ENCODE measurements at regions not wholly inside any gene's neighbourhood (a gene's known extent, or its start where the extent isn't known, plus 50 kb on each side); places are given as distances from the start of the nearest gene placed in this dataset.

- DNase-seq (ENCODE audit: low spot score): no peak
- intact Hi-C loops (cut with micrococcal nuclease): no loop called here
- H3K27me3 Mint-ChIP-seq (ENCODE audit: low read depth): peaks cover 68% of the 10 kb centered on the region
- no peak overlapping the region for H3K4me3 Mint-ChIP-seq (ENCODE audit: low read depth)
- H3K36me3 Mint-ChIP-seq (ENCODE audit: low read depth): no peaks in the 10 kb centered on the region
- peaks cover 19% of the 10 kb centered on the region for H3K4me1 Mint-ChIP-seq (ENCODE audit: low read depth)
- H3K27ac Mint-ChIP-seq: no peak overlapping the region
- H3K9me3 Mint-ChIP-seq: peaks cover 10% of the 10 kb centered on the region
These were observed 367.4 kb upstream of the TNRC6C start for GRCh38 chr17:77590951-77591735.

GRCh38 chr17:77592106-77592865, 366.2 kb upstream of the TNRC6C start:
- Mint-ChIP-seq H3K27me3 (ENCODE audit: low read depth) (peaks cover 60% of the 10 kb centered on the region), H3K36me3 (ENCODE audit: low read depth) (no peaks in the 10 kb centered on the region), H3K27ac (no peak overlapping the region), H3K4me3 (ENCODE audit: low read depth) (no peak overlapping the region), H3K9me3 (peaks cover 6% of the 10 kb centered on the region), H3K4me1 (ENCODE audit: low read depth) (peaks cover 22% of the 10 kb centered on the region)
- intact Hi-C loops (cut with micrococcal nuclease): no loop called here
- DNase-seq (ENCODE audit: low spot score): no peak

DNA sequence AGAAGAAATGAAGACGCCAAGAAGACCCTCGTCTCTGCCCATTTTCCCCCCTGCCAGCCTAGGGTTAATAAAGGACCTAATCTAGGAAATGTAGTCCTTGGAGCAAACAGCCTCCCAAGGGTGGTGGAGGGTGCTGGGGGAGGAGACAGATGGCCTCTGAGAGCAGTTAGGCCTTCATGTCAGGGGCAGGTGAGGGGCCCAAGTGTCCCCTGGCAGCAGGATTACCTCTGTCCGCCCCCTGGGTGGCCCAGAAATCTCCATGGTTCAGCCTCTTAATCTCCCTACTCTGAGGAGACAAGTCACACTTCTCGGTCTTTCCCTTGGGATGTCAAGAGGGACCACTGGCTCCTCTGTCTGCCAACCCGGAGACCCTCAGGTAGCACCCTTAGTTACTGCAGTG, 365.4 kb upstream of the TNRC6C start:
- Mint-ChIP-seq H3K4me1 (ENCODE audit: low read depth) (peaks cover 22% of the 10 kb centered on the region), H3K27me3 (ENCODE audit: low read depth) (peaks cover 55% of the 10 kb centered on the region), H3K27ac (no peak overlapping the region), H3K36me3 (ENCODE audit: low read depth) (no peaks in the 10 kb centered on the region), H3K4me3 (ENCODE audit: low read depth) (no peak overlapping the region), H3K9me3 (no peaks in the 10 kb centered on the region)
- intact Hi-C loops (cut with micrococcal nuclease): no loop called here
- DNase-seq (ENCODE audit: low spot score): no peak

DNA sequence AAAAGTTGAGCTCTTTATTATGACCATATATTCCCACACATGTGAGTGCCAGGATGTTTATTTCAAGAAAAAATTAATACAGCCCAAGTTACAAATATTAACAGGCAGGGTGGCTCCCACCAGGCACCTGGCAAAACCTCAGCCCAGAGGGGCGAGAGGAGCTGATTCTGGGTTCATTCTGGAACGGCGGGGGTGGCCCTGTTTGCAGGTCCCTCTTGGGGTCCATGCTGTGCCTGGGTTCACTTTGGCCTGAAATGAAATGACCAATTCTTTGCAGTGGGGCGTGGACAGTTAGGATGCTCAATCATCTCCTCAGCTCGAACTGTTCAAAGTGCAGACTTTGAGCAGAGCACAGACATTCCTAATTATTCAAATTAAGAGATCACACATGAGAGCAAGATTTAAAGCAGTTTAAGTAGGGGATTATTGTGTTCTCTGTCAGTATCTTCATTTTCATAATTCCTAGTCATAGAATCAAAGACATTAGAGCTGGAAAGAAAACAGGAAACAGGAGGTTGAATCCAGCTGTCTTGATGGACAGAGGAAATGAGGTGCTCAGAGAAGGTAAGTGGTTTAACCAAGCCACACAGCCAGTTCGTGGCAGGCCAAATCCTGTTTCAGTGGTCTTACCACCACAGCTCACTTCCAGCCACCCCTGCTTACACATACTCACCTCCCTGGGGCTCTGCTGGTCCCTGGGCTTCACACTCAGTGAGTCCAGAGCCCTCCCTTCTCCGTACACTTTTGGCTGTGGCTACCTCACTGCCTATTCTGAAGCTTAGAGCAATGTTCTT, 363.9 kb upstream of the TNRC6C start:
- Mint-ChIP-seq H3K27me3 (ENCODE audit: low read depth) (peaks cover 54% of the 10 kb centered on the region), H3K9me3 (no peaks in the 10 kb centered on the region), H3K4me3 (ENCODE audit: low read depth) (no peak overlapping the region), H3K4me1 (ENCODE audit: low read depth) (peaks cover 22% of the 10 kb centered on the region), H3K27ac (no peak overlapping the region), H3K36me3 (ENCODE audit: low read depth) (no peaks in the 10 kb centered on the region)
- DNase-seq (ENCODE audit: low spot score): no peak
- intact Hi-C loops (cut with micrococcal nuclease): no loop called here

DNA sequence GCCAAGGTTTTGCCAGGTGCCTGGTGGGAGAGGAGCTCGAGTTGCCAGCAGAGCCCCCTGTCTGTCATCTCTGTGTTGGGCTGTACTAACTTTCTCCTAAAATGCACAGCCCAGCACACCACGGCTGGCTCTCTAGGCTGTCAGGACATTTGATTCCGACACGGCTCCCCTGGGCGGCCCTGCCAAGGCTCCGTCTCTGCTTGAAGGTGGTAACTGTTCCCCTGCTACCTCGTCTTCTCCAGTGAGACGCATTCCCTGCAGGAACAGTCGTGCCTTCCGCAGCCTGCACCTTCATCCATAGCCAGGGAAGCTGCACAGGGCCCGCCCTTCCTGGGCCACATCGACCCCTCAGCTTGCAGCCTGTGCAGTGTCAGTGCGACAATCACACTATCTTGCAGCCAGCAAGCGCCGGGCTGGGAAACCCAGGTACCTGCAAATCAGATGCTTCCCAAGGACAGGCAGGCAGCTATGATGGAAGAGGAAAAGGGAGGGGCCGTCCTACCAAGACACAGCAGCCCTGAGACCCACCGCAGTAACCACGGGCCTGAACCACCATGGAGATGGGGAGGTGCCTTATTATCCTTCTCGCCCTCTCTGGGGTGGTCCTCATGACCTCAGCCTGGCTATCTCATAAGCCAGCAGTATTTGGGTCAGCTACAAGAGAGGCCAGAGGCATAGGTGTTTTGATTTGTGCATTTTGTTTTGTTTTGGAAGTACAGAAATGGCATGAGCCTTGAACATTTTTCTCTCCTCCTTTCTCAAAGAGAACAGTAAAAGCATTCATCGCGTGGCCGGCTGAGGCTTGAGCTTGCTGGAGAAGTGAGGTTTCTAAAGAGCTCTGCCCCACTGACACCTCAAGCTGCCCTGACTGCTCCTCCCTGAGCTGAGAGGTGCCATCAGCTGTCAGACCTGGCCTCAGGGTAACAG, 361.7 kb upstream of the TNRC6C start:
- no peaks in the 10 kb centered on the region for H3K36me3 Mint-ChIP-seq (ENCODE audit: low read depth)
- H3K4me1 Mint-ChIP-seq (ENCODE audit: low read depth): peaks cover 22% of the 10 kb centered on the region
- no peaks in the 10 kb centered on the region for H3K9me3 Mint-ChIP-seq
- intact Hi-C loops (cut with micrococcal nuclease): no loop called here
- H3K27ac Mint-ChIP-seq: no peak overlapping the region
- peaks cover 40% of the 10 kb centered on the region for H3K27me3 Mint-ChIP-seq (ENCODE audit: low read depth)
- no peak for DNase-seq (ENCODE audit: low spot score)
- no peak overlapping the region for H3K4me3 Mint-ChIP-seq (ENCODE audit: low read depth)

DNA sequence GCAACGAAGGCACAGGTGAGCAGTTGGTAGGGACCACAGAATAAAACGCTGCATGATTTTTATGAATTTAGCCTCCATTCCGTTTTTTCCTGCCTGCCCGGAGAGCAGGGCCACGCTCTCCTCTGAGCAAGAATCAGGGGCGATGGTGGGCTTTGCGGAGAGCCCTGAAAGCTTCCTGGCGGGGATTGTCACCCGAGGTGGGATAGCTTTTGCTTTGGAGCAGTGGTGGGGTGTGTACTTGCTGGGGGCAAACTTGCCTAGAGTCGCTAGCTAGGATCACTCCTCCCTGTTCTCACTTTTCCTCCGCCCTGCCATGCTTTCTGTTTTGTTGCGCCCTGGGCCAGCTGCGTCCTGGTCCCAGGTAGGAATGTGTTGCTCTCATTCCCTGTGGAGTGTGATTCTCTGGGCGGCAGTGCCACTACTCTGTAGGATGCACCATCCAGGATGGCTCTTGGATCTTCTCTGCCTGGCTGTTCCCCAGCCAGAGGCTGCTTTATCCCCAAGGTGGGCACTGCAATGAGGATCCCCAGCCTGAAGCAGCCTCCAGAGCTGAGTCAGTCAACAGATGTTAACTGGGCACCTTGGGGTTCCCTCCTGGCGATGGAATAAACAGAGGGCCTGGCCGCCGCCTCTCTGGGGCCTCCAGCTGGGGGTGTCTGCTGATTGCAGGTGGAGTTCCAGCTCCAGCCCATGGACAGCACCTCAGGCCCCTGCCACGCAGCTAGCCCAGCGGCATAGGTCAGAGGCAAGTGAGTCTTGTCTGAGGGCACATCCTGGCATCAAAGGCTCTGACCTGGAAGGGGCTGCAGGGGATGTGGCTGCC, 360.9 kb upstream of the TNRC6C start:
- Mint-ChIP-seq H3K4me1 (ENCODE audit: low read depth) (peaks cover 22% of the 10 kb centered on the region), H3K9me3 (no peaks in the 10 kb centered on the region), H3K27ac (no peak overlapping the region), H3K36me3 (ENCODE audit: low read depth) (no peaks in the 10 kb centered on the region), H3K27me3 (ENCODE audit: low read depth) (peaks cover 32% of the 10 kb centered on the region), H3K4me3 (ENCODE audit: low read depth) (no peak overlapping the region)
- no peak for DNase-seq (ENCODE audit: low spot score)
- intact Hi-C loops (cut with micrococcal nuclease): no loop called here

DNA sequence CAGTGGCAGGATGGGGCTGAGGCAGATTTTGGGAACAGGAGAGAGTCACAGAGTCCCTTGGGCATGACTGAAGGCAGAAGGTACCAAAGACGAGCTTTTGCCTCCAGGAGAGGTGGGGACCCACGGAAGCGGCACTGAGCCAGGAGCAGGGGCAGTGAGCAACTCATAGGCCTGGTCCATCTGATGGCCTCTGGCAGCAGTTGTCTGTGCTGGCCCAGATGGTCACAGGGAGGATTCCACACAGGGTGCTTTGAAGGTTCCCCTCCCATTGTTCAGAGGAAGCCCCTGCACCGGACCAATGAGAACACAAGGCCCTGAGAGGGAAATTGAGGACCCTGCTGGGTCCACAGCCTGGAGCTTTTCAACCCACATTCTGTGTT, 360.3 kb upstream of the TNRC6C start:
- Mint-ChIP-seq H3K9me3 (no peaks in the 10 kb centered on the region), H3K27ac (no peak overlapping the region), H3K27me3 (ENCODE audit: low read depth) (peaks cover 28% of the 10 kb centered on the region), H3K4me1 (ENCODE audit: low read depth) (peaks cover 22% of the 10 kb centered on the region), H3K4me3 (ENCODE audit: low read depth) (no peak overlapping the region), H3K36me3 (ENCODE audit: low read depth) (no peaks in the 10 kb centered on the region)
- DNase-seq (ENCODE audit: low spot score): no peak
- intact Hi-C loops (cut with micrococcal nuclease): no loop called here

- Mint-ChIP-seq H3K4me1 (ENCODE audit: low read depth) (peaks cover 14% of the 10 kb centered on the region), H3K27me3 (ENCODE audit: low read depth) (peaks cover 18% of the 10 kb centered on the region), H3K36me3 (ENCODE audit: low read depth) (no peaks in the 10 kb centered on the region), H3K4me3 (ENCODE audit: low read depth) (no peak overlapping the region), H3K9me3 (no peaks in the 10 kb centered on the region), H3K27ac (no peak overlapping the region)
- no peak for DNase-seq (ENCODE audit: low spot score)
- intact Hi-C loops (cut with micrococcal nuclease): no loop called here
These were observed 358.8 kb upstream of the TNRC6C start for GRCh38 chr17:77599699-77600098.

DNA sequence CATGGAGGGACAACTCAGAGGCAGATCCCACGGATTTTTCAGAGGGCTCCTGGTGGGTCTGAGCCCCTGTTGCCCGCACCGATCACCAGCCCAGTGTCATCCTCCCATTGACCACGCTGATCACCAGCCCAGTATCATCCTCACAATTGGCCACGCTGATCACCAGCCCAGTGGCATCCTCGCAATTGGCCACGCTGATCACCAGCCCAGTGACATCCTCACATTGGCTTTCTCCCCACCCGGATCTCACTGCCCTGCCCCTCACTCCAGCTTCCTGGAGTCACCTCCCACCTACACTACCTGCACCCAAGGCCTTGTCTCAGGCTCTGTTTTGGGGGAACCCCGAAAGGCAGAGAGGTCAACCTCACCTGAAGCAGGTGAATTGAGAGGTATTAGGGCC, 358.2 kb upstream of the TNRC6C start:
- Mint-ChIP-seq H3K27me3 (ENCODE audit: low read depth) (peaks cover 17% of the 10 kb centered on the region), H3K4me1 (ENCODE audit: low read depth) (peaks cover 8% of the 10 kb centered on the region), H3K27ac (no peak overlapping the region), H3K4me3 (ENCODE audit: low read depth) (no peak overlapping the region), H3K36me3 (ENCODE audit: low read depth) (no peaks in the 10 kb centered on the region), H3K9me3 (no peaks in the 10 kb centered on the region)
- DNase-seq (ENCODE audit: low spot score): no peak
- intact Hi-C loops (cut with micrococcal nuclease): no loop called here

DNA sequence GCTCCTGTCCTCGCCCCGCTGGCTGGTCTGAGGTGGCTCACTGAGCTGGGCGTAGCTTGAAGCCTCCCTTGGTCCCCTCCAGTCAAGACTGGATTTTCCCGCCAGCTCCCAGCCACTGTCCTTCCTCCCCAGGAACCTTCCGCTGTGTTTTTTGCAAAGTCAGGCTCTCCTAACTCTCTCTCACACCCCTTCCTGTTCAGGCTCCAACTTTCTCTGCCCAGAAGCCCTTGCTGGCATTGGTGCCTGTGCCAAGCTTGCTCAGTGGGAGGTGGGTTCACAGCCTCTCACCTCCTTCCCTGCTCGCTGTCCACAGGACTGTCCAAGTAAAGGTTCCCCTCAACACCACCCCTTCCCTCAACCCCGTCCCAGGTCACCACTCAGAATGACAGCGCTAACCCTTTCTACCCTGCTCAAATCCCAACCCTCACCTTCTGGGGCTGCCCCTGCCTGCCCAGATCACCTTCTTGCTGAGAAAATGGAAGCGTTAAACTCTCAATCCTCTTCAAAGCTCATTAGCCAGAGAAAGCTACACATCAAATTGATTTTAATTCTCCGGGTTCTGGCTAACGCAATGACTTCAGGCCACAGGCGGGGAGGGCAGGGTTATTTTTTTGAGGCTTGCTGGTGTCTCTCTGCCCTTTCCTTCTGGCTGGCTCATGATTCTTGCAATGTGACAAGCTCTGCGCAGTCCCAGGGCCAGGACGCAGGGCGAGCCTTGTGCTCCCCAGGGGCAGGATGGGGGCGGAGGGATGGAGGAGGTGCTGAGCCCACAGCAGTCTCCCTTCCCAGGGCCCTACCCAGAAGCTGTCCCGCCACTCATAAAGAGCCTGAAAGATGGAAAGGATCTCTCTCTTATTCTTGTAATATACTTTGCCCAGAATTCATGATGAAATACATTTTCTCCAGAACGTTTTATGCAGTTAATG, 357.2 kb upstream of the TNRC6C start:
- no peak overlapping the region for H3K27ac Mint-ChIP-seq
- intact Hi-C loops (cut with micrococcal nuclease): no loop called here
- H3K27me3 Mint-ChIP-seq (ENCODE audit: low read depth): peaks cover 12% of the 10 kb centered on the region
- H3K36me3 Mint-ChIP-seq (ENCODE audit: low read depth): no peaks in the 10 kb centered on the region
- no peaks in the 10 kb centered on the region for H3K9me3 Mint-ChIP-seq
- DNase-seq (ENCODE audit: low spot score): no peak
- H3K4me3 Mint-ChIP-seq (ENCODE audit: low read depth): no peak overlapping the region
- H3K4me1 Mint-ChIP-seq (ENCODE audit: low read depth): peaks cover 3% of the 10 kb centered on the region

Data from activated T-helper 2 cell treated with anti-CD3 and anti-CD28 coated beads, Interferon-gamma antibody, Interleukin-2, Interleukin-4, amounts not matched to agents 10 μg/mL and 5 μg/mL and 100 μg/mL, durations not matched to agents 14 hours and 24 hours and 36 hours (primary cell).